ENCODE measurements at regions not wholly inside any gene's neighbourhood (a gene's known extent, or its start where the extent isn't known, plus 50 kb on each side); places are given as distances from the start of the nearest gene placed in this dataset.

- TF ChIP-seq, protein P1, sequence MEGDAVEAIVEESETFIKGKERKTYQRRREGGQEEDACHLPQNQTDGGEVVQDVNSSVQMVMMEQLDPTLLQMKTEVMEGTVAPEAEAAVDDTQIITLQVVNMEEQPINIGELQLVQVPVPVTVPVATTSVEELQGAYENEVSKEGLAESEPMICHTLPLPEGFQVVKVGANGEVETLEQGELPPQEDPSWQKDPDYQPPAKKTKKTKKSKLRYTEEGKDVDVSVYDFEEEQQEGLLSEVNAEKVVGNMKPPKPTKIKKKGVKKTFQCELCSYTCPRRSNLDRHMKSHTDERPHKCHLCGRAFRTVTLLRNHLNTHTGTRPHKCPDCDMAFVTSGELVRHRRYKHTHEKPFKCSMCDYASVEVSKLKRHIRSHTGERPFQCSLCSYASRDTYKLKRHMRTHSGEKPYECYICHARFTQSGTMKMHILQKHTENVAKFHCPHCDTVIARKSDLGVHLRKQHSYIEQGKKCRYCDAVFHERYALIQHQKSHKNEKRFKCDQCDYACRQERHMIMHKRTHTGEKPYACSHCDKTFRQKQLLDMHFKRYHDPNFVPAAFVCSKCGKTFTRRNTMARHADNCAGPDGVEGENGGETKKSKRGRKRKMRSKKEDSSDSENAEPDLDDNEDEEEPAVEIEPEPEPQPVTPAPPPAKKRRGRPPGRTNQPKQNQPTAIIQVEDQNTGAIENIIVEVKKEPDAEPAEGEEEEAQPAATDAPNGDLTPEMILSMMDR (IDR thresholded peaks at IDR 0.05) = no peak
- no peak for TF ChIP-seq POLR2A (IDR thresholded peaks at IDR 0.05)
Measured at GRCh38 chr2:187935126-187935525, 356.5 kb upstream of the GULP1 start.

Data from body of pancreas (tissue), 4 donors.